ENCODE measurements at regions not wholly inside any gene's neighbourhood (a gene's known extent, or its start where the extent isn't known, plus 50 kb on each side); places are given as distances from the start of the nearest gene placed in this dataset.

GRCh38 chr3:104596054-104596453 is 770.7 kb upstream of the ALCAM start:
- no peak for DNase-seq (ENCODE audit: low read depth)
- no peak for TF ChIP-seq CTCF (conservative IDR thresholded peaks at IDR 0.05; ENCODE audit: low read length)
- H3K4me3 ChIP-seq (ENCODE audit: low read length): no peak overlapping the region

GRCh38 chr3:104596551-104596950 is 770.2 kb upstream of the ALCAM start:
- peak; percentile 37 for DNase-seq (ENCODE audit: low read depth)
- peak; percentile 50 for TF ChIP-seq CTCF (conservative IDR thresholded peaks at IDR 0.05; ENCODE audit: low read length)
- no peak overlapping the region for H3K4me3 ChIP-seq (ENCODE audit: low read length)

GRCh38 chr3:104598848-104599511 is 767.7 kb upstream of the ALCAM start:
- H3K4me3 ChIP-seq (ENCODE audit: low read length): no peak overlapping the region
- DNase-seq (ENCODE audit: low read depth): no peak
- no peak for TF ChIP-seq CTCF (conservative IDR thresholded peaks at IDR 0.05; ENCODE audit: low read length)

GRCh38 chr3:104604326-104605010 is 762.2 kb upstream of the ALCAM start:
- H3K4me3 ChIP-seq (ENCODE audit: low read length): no peak overlapping the region
- TF ChIP-seq CTCF (conservative IDR thresholded peaks at IDR 0.05; ENCODE audit: low read length): peak; percentile 58
- DNase-seq (ENCODE audit: low read depth): peak; percentile 30

GRCh38 chr3:104606812-104607211 is 759.9 kb upstream of the ALCAM start:
- TF ChIP-seq CTCF (conservative IDR thresholded peaks at IDR 0.05; ENCODE audit: low read length): no peak
- no peak for DNase-seq (ENCODE audit: low read depth)
- no peak overlapping the region for H3K4me3 ChIP-seq (ENCODE audit: low read length)

- DNase-seq (ENCODE audit: low read depth): no peak
- 0 out of 2 replicates have a peak, but pooled peaks have one; percentile 11 for TF ChIP-seq CTCF (conservative IDR thresholded peaks at IDR 0.05; ENCODE audit: low read length)
- H3K4me3 ChIP-seq (ENCODE audit: low read length): no peak overlapping the region
Observed at GRCh38 chr3:104610730-104611652, 755.7 kb upstream of the ALCAM start.
